ENCODE measurements at regions not wholly inside any gene's neighbourhood (a gene's known extent, or its start where the extent isn't known, plus 50 kb on each side); places are given as distances from the start of the nearest gene placed in this dataset.

- Histone ChIP-seq H2BK5ac (ENCODE audit: low read depth, low read length, poor library complexity, severe bottlenecking) (no peak overlapping the region), H3K4me2 (ENCODE audit: low read depth, low read length) (no peak overlapping the region), H3K9me1 (ENCODE audit: insufficient read depth, low read length) (no peaks in the 10 kb centered on the region), H3K4ac (ENCODE audit: low read depth, low read length) (no peak overlapping the region), H3K23ac (ENCODE audit: low read depth, low read length) (no peak overlapping the region), H2BK20ac (ENCODE audit: low read depth, low read length) (no peak overlapping the region), H3K27me3 (ENCODE audit: control insufficient read depth, insufficient read depth, low read length) (no peaks in the 10 kb centered on the region), H3K14ac (replicated peaks; ENCODE audit: low read depth, low read length) (no peak overlapping the region), H3K9me3 (ENCODE audit: control insufficient read depth, insufficient read depth, low read length) (peaks cover 4% of the 10 kb centered on the region; the same call in 1 of the 2 replicates), H3K56ac (ENCODE audit: extremely low read depth, insufficient read depth, low read length) (no peak overlapping the region), H4K5ac (ENCODE audit: low read depth, low read length) (no peak overlapping the region), H3K18ac (ENCODE audit: low read depth, low read length) (no peak overlapping the region), H3K27ac (ENCODE audit: insufficient read depth, low read length) (no peak overlapping the region), H2AFZ (replicated peaks; ENCODE audit: low read length, poor library complexity) (no peak overlapping the region), H4K20me1 (ENCODE audit: insufficient read depth, low read length) (no peaks in the 10 kb centered on the region), H2BK120ac (ENCODE audit: low read depth, low read length) (no peak overlapping the region), H2AK9ac (replicated peaks; ENCODE audit: low read depth, low read length, poor library complexity) (no peak overlapping the region), H4K8ac (ENCODE audit: low read depth in 2 of 2, low read length in 2 of 2) (no peak overlapping the region), H2AK5ac (ENCODE audit: low read depth, low read length) (no peak overlapping the region), H3K9ac (ENCODE audit: low read depth, low read length) (no peak overlapping the region), H3K79me1 (ENCODE audit: low read depth in 1 of 2, low read length in 2 of 2) (no peaks in the 10 kb centered on the region), H3K36me3 (ENCODE audit: control insufficient read depth, insufficient read depth, low read length) (no peaks in the 10 kb centered on the region), H2BK15ac (ENCODE audit: low read depth, low read length) (no peak overlapping the region), H4K91ac (ENCODE audit: insufficient read depth, low read depth, low read length) (no peak overlapping the region), H3K4me3 (ENCODE audit: insufficient read depth, low read depth, low read length) (no peak overlapping the region), H3K4me1 (ENCODE audit: control insufficient read depth, insufficient read depth, low read length) (no peaks in the 10 kb centered on the region)
- 40% methylated on average over 1 of the region's 1 CpG; no CpG with 5 or more reads in 1 of the 2 experiments for WGBS, 2 experiments (ENCODE audit: extremely low coverage in 2 of 2, insufficient read length in 1 of 2)
- dilution Hi-C loops (cut with HindIII; ENCODE audit: low sequenced_read_pairs, unreplicated experiment), result no loop called here
- ATAC-seq (ENCODE audit: low read depth) (no peak), DNase-seq (no peak)
- ChIA-PET CTCF (no interaction called here), POLR2A (ENCODE audit: unreplicated experiment) (no interaction called here)
- intact Hi-C loops (cut with micrococcal nuclease), result no loop called here
- TF ChIP-seq CHD1 (IDR thresholded peaks at IDR 0.05; ENCODE audit: low read depth, low read length) (no peak), RFX5 (IDR thresholded peaks at IDR 0.05; ENCODE audit: low read depth, low read length) (no peak), CEBPB (IDR thresholded peaks at IDR 0.05; ENCODE audit: low read depth, low read length) (no peak), FOS (IDR thresholded peaks at IDR 0.05; ENCODE audit: low read depth, low read length) (no peak), BHLHE40 (IDR thresholded peaks at IDR 0.05; ENCODE audit: low read depth, low read length) (no peak), RCOR1 (IDR thresholded peaks at IDR 0.05; ENCODE audit: insufficient replicate concordance, low read length) (no peak), SMC3 (IDR thresholded peaks at IDR 0.05; ENCODE audit: low read depth, low read length) (no peak), NFE2L2 (IDR thresholded peaks at IDR 0.05; ENCODE audit: low read depth, low read length) (no peak), POLR2A (IDR thresholded peaks at IDR 0.05; ENCODE audit: low read depth, low read length) (no peak), MAZ (IDR thresholded peaks at IDR 0.05; ENCODE audit: borderline replicate concordance, low read depth, low read length) (no peak), MXI1 (IDR thresholded peaks at IDR 0.05; ENCODE audit: borderline replicate concordance, low read depth, low read length) (no peak), MAFK (IDR thresholded peaks at IDR 0.05; ENCODE audit: low read depth, low read length) (no peak)
- in situ Hi-C loops (cut with MboI; ENCODE audit: low sequenced_read_pairs), result no loop called here
- BruUV-seq (replicated peaks), result no TSS peak
Measured at GRCh38 chr9:28528049-28528448, 954.8 kb upstream of the C9orf72 start.
